HCT116 (cell line): ENCODE measurements at regions not wholly inside any gene's neighbourhood (a gene's known extent, or its start where the extent isn't known, plus 50 kb on each side); places are given as distances from the start of the nearest gene placed in this dataset.

Source experiments
- CEBPB ChIP-seq: IDR thresholded peaks from 2 replicates; pipeline ENCODE4 v1.6.1; 2012; ENCODE audit warnings: low read depth
- CTCF ChIP-seq, 3 experiments: fragments of 200-600 bp in 1 of 3; sonication (generic) in 1 of 3; IDR thresholded peaks in 2 of 3; conservative IDR thresholded peaks in 1 of 3; 2 replicates each; pipeline ENCODE4 v1.5.1; 2012 to 2017; ENCODE audit warnings: low read depth in 2 of 3, low read length in 2 of 3, antibody characterized with exemption in 1 of 3, borderline replicate concordance in 1 of 3, control low read depth in 1 of 3, mild to moderate bottlenecking in 1 of 3, mixed read lengths in 1 of 3, mixed run types in 1 of 3, moderate library complexity in 1 of 3; ENCODE audit not compliant: insufficient read depth in 1 of 3
- ELF1 ChIP-seq: IDR thresholded peaks from 2 replicates; pipeline ENCODE4 v1.6.1; 2012; ENCODE audit warnings: low read depth, borderline replicate concordance
- POLR2A ChIP-seq: IDR thresholded peaks from 2 replicates; pipeline ENCODE4 v1.7.0; 2011; ENCODE audit warnings: borderline replicate concordance; ENCODE audit not compliant: insufficient read depth, insufficient read length; ENCODE audit errors: extremely low read depth
- RAD21 ChIP-seq: IDR thresholded peaks from 2 replicates; pipeline ENCODE4 v1.6.1; 2012; ENCODE audit warnings: low read depth, mild to moderate bottlenecking
- TF ChIP-seq, protein P1 (sequence below): IDR thresholded peaks from 2 replicates; pipeline ENCODE4 v1.6.1; 2012

GRCh38 chr3:3639078-3639477 lies 160.2 kb upstream of the LRRN1 start:
- TF ChIP-seq ELF1 (no peak), CEBPB (no peak), POLR2A (no peak), CTCF (IDR thresholded peaks at IDR 0.05 in 2 of 3, conservative IDR thresholded peaks at IDR 0.05 in 1 of 3; ENCODE audit: borderline replicate concordance in 1 of 3, insufficient read depth in 1 of 3, low read depth in 2 of 3, low read length in 2 of 3) (no peak), RAD21 (no peak)
- TF ChIP-seq, protein P1, sequence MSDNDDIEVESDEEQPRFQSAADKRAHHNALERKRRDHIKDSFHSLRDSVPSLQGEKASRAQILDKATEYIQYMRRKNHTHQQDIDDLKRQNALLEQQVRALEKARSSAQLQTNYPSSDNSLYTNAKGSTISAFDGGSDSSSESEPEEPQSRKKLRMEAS: no peak
